Activated CD4-positive, alpha-beta T cell treated with anti-CD3 and anti-CD28 coated beads for 48 hours (primary cell): ENCODE measurements at regions not wholly inside any gene's neighbourhood (a gene's known extent, or its start where the extent isn't known, plus 50 kb on each side); places are given as distances from the start of the nearest gene placed in this dataset.
"Not testable (repeated sequence)": the region's sequence is repeated elsewhere in the genome, so short reads cannot be mapped to it uniquely, and the experiment has no call there.

Experiments used
- DNase-seq: peaks from one replicate; pipeline ENCODE4 v3.0.0-alpha.2; 2020

DNA sequence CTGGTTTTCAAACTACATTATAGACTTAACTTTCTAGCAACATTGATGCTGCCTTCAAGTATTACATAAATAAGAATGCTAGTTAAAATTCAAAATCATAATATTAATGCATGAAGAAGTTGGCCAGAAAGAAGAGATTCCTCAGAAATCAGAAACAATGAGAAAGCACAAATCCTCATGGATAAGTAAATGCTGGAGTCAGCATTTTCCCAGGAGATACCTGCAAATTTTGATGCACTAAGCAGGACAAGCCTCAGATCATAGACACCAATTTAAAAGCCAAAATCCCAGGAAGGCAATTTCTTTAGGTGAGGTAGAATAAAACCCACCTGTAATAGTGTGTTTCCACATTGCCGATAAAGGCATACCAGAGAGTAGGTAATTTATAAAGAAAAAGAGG lies 305.2 kb upstream of the TBX18 start:
- no peak for DNase-seq

- no peak for DNase-seq
Measured at GRCh38 chr6:85068221-85068620, 303.8 kb upstream of the TBX18 start.

DNA sequence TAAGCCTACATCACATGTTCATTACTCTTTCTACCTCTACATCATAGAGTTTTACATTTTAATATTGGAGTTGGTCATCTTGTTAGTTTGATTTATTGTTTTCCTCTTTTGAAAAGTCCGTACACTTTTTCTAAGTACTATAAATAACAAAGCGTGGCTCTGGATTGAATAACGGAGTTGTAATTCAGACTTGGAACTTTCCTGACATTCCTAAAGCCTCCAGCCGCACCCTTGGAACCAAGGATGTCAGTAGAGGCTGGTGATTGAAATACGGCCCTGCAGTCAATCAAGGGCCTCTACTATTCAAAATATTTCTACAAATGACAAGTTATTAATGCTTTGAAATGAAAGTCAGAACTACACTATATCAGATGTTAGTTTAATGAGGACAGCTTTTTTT lies 301.9 kb upstream of the TBX18 start:
- DNase-seq = no peak

- no peak for DNase-seq
Measured at GRCh38 chr6:85065831-85066230, 301.4 kb upstream of the TBX18 start.

DNA sequence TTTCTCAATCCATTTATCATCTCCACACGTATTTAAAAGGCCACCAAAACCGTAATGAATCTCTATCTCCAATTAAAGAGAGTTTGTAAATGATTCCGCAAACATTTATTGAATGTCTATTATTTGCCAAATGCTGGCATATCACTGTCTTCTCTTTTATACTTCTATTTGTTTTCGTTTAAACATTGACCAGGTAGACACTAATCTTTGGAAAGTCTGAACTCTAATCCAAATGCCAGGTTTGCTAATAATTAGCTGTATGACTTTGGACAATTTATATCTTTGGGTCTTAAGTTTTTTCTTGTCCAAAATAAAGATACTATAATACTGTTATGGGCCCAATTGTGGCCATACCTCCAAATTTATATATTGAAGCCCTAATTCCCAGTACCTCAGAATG lies 299.2 kb upstream of the TBX18 start:
- no peak for DNase-seq

GRCh38 chr6:85062884-85063283 lies 298.5 kb upstream of the TBX18 start:
- no peak for DNase-seq

- DNase-seq = no peak
Measured at GRCh38 chr6:85058806-85059205, 294.4 kb upstream of the TBX18 start.

DNA sequence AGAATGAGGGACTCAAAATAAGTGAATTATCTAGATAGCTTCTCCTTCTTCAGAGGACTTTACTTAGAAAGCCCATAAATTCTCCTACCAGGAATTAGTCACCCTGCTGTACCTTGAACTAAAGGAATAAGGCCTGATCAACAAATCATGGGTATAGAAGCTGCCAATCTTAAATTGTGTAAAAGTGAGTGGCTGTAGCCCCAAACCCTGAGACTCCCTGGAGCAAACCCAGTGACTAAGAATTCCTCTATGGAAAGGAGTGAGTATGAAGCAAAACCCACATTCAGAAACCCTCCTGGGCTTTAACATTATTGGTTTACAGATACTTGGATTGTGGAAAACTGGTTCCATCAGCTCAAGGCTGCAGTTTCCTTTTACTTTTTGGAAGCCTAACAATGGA lies 285.8 kb upstream of the TBX18 start:
- DNase-seq = no peak

DNA sequence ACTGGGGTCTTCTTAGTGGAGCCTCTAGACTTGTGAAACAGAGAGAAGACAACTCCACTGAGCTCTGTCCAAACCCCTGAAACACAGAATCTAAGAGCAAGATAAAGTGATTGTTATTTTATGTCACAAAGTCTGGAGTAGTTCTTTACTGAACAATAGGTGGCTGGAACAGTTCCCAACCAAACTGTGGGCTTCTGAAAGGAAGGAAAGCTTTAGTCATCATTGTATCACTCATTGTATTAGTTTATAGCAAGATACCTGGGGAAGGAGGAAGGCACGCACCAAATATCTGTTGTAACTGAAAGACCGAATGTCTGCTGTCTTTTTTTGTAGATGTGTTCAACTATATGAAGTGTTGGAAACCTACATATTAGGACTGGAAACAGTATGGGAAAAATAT lies 284.9 kb upstream of the TBX18 start:
- DNase-seq = no peak

- DNase-seq = no peak
Measured at GRCh38 chr6:85047818-85048217, 283.4 kb upstream of the TBX18 start.

DNA sequence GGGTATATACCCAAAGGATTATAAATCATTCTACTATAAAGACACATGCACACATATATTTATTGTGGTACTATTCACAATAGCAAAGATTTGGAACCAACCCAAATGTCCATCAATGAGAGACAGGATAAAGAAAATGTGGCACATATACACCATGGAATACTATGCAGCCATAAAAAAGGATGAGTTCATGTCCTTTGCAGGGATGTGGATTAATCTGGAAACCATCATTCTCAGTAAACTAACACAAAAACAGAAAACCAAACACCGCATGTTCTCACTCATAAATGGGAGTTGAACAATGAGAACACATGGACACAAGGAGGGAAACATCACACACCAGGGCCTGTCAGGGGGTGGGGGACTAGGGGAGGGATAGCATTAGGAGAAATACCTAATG lies 281.4 kb upstream of the TBX18 start:
- not testable (repeated sequence) for DNase-seq

- DNase-seq = no peak
Measured at GRCh38 chr6:85044361-85044760, 280.0 kb upstream of the TBX18 start.

DNA sequence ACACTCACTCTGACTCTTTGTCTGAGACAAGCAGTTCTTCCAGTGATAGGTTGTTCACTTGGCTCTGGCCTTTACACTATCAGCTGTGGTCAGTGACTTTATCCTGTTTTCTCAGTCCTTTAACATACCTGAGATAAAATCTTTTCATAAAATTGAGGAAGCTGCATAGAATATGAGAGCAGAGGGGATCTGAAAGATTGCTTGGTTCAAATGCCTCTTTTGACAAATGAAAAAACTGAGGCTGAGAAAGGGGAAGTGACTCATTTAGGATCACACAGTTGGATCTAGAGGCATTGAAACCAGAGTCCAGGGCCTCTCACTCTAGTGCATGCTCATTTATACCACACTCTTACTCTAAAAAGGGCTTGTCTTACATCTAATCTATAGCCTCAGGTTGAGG lies 277.0 kb upstream of the TBX18 start:
- DNase-seq = no peak

DNA sequence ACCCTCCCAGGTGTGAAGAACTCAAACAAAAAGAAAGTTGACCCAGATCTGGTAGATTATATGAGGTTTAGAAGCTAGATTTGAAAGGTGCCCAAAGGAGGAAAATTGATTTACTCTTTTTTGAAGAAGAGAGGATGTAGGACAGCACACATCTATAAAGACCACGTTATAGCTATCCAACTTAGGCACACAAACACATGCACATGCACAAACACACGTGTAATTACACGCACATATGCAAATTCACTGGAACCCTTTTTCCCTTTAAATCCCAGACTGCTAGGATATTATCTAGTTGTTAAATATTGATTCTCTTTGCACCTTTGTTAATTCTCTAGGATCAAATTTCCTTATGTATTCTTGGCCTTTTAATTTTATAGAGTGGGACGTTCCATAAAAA lies 272.8 kb upstream of the TBX18 start:
- DNase-seq = no peak

DNA sequence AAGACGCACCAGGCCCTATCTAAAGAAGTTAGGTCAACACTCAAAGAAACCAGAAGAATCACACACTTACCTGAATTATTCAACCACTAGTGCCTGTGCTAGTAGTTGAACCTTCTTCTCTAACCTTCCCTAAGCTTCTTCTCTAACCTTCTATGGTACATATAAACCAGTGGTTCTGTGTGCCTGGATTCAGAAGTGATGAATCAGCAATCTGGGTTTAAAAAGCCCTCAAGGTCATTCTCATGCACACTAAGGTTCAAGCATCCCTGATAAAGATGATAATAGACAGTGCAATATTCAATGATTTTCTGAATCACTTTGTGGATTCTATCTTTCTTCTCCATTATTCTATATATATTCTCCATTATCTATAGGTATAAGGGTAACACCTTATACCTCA lies 271.4 kb upstream of the TBX18 start:
- no peak for DNase-seq

- no peak for DNase-seq
Measured at GRCh38 chr6:85033547-85033946, 269.1 kb upstream of the TBX18 start.

DNA sequence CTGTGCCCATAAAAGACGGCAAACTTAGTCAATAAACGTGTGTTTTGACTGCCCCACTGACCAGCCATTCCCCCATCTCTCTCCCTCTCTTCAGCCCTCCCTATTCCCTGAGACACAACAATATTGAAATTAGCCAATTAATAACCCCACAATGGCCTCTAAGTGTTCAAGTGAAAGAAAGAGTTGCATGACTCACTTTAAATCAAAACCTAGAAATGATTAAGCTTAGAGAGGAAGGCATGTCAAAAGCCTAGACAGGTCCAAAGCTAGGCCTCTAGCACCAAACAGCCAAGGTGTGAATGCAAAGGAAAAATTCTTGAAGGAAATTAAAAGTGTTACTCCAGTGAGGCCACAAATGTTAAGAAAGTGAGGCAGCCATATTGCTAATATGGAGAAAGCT lies 261.6 kb upstream of the TBX18 start:
- no peak for DNase-seq

GRCh38 chr6:85023721-85024120 lies 259.3 kb upstream of the TBX18 start:
- no peak for DNase-seq

DNA sequence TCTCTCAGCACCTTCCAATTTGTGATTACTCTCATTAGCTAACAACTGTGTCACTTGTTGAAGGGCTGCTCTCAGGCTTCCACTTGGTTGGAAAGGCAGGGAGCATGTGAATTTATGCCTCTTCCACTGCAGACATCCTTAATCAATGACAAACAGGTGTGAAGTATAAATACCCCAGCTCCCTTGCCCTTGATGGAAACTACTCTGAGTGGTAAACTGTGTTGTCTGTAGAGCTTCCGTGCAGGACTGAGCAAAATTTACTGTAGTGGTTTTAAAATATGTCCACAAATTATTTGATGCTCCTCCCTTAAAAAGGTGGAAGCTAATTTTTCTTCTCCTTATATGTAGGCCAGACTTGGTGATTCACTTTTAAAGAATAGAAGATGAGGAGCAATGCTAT lies 253.0 kb upstream of the TBX18 start:
- DNase-seq = no peak

DNA sequence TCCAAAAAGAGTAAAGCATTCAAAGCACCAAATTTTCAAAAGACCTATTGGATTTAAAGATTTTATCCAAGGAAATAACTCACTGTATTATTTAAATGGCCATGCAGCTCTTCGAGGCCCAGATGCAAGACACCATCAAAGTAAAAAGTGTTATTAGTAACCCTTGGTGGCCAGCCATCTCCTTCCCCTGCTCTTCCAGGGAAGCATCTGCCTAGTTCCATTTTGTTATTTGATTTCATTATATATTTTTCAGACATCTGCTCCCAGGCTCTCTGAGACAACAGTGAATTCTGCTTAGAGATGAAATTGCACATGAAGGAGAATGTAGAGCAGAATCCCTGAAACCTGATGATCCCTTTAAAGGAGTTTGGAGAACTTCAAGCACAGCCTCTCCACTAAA lies 252.3 kb upstream of the TBX18 start:
- DNase-seq = no peak

DNA sequence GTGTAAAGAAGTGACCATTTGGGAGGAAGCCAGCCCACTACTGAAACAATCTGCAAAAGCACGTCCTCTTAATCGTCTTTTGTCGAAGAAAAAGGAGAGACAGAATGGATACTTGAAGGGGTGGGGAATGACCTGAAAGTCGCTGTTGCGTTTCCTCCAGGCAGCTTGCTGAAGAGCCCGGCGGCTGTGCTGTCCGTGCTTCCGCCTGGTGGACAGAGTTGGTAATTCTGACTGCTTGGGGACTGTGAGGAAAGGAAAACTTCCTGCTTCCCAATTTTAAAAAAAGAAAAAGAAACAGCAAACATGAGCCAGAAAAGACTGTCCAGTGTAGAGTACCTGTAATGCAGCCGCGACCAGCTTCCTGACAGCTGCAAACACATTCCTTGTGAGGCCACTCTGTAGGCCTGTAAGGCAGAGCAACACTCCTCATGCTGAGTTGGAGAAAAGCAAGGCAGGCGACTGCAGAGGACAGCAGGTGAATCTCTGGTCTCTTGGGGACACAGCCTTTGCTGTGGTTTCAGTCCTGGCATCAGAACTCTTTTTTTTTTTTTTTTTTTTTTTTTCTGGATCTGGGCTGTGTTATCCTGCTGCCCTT lies 251.1 kb upstream of the TBX18 start:
- peak; percentile 9 for DNase-seq

DNA sequence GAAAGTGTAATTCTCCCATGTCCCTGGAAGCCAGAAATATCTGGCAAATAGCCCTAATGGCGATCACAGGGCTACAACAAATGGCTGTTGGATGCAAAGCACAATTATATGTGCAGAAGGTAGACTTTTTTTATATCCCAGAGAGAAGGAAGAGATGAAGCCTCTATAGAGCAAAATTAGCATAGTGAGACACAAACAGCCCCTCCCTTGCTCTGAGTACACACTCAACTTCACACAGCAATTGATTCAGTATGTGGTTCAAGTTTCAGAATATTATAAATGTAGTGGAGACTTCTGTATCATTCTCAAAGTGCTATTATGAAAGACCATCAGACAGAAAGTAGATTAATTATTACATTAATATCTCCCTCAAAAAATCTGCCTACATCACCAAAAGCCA lies 246.5 kb upstream of the TBX18 start:
- DNase-seq = no peak

DNA sequence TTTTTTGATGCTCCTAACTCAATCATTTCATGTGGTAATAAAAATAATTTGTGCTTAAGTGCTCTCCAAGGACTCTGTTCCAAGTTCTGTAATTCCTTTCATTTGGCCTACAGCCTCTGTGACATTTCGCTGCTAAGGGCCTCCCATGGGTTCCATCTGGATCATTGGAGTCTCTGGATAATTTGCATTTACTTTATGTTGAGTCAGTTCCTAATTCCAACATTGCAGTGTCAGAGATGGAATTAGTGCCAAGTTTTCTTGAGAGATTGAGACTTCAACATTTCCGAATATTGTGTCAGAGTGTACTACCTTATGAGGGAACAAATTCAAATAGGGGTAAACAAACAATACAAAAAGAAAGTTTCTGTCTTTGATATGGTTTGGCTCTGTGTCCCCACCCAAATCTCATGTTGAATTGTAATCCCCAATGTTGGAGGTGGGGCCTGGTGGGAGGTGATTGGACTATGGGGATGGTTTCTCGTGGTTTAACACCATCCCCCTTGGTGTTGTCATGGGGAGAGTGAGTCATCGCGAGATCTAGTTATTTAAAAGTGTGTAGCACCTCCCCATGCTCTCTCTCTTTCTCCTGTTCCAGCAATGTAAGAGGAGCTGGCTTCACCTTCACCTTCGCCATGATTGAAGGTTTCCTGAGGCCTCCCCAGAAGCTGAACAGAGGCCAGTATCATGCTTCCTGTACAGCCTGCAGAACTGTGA lies 244.1 kb upstream of the TBX18 start:
- no peak for DNase-seq

- DNase-seq = no peak
Measured at GRCh38 chr6:85006362-85006761, 242.0 kb upstream of the TBX18 start.

DNA sequence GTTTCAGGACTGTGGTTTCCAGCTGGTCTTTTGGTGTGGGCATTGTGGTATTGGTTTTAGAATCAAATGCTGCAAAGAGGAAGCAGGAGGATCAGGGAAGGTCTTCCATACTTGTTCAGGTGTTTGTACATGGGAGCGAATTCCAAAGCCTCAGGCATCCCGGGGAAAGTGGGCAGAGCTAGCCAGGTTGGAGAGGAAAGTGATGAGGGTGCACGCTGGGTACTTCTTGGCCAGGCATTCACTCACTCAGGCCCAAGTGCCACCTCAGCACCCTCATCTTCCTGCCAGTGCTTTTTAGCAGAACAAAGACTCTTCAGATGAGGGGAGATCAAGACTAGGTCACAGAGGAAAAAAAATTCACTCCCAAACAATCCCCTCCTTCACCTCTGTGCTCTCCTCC lies 241.1 kb upstream of the TBX18 start:
- DNase-seq = no peak
